GM12872 (cell line): ENCODE measurements at regions not wholly inside any gene's neighbourhood (a gene's known extent, or its start where the extent isn't known, plus 50 kb on each side); places are given as distances from the start of the nearest gene placed in this dataset.

Experiments used
- TF ChIP-seq, protein P1 (sequence below): IDR thresholded peaks from 3 replicates; pipeline ENCODE4 v1.5.1; 2011; ENCODE audit warnings: low read depth, mild to moderate bottlenecking, low read length, moderate library complexity; ENCODE audit not compliant: insufficient read depth

- TF ChIP-seq, protein P1, sequence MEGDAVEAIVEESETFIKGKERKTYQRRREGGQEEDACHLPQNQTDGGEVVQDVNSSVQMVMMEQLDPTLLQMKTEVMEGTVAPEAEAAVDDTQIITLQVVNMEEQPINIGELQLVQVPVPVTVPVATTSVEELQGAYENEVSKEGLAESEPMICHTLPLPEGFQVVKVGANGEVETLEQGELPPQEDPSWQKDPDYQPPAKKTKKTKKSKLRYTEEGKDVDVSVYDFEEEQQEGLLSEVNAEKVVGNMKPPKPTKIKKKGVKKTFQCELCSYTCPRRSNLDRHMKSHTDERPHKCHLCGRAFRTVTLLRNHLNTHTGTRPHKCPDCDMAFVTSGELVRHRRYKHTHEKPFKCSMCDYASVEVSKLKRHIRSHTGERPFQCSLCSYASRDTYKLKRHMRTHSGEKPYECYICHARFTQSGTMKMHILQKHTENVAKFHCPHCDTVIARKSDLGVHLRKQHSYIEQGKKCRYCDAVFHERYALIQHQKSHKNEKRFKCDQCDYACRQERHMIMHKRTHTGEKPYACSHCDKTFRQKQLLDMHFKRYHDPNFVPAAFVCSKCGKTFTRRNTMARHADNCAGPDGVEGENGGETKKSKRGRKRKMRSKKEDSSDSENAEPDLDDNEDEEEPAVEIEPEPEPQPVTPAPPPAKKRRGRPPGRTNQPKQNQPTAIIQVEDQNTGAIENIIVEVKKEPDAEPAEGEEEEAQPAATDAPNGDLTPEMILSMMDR: no peak
Measured at GRCh38 chr13:38483623-38484022, 134.0 kb downstream of the UFM1 start.

- TF ChIP-seq, protein P1: no peak
Measured at GRCh38 chr13:38490657-38491056, 141.0 kb downstream of the UFM1 start.

DNA sequence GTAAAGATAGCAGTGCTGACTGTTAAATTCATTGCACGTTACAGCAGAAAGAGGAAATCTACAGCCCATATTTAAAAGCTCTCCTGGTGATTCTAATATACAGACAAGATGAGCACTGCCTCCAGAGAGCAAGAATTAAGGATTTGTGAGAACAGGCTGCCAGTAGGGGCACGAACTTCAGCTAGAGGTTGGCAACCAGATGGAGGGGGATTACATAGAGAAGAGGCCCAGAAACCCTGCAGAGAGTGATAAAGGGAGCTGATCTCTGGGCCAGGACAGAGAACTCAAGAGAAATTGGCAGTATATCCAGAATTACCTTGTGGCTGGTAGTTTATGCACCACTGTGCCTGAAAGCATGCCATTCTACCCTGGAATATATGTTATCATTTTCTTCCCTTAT is 144.8 kb downstream of the UFM1 start:
- TF ChIP-seq, protein P1: no peak

GRCh38 chr13:38496917-38497316 is 147.3 kb downstream of the UFM1 start:
- TF ChIP-seq, protein P1: no peak

DNA sequence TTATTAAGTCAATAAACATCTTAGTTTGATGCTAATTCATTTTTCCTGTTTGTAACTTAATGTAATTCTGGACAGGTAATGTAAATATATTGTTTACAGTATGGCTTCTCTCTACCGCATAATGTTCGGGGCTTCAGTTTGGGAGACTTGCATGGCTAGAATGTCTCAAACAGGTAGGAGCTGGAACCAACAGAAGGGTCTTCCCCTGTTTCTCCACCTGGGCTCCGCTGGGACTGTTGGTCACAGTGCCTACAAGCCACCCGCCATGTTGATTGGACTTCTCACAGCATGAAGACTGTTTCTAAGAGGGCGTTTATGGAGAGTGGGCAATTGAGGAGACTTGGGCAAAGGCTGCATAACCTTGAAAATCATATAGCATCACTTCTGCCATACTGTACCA is 148.6 kb downstream of the UFM1 start:
- TF ChIP-seq, protein P1: no peak

- TF ChIP-seq, protein P1: no peak
Measured at GRCh38 chr13:38514575-38514974, 164.9 kb downstream of the UFM1 start.

DNA sequence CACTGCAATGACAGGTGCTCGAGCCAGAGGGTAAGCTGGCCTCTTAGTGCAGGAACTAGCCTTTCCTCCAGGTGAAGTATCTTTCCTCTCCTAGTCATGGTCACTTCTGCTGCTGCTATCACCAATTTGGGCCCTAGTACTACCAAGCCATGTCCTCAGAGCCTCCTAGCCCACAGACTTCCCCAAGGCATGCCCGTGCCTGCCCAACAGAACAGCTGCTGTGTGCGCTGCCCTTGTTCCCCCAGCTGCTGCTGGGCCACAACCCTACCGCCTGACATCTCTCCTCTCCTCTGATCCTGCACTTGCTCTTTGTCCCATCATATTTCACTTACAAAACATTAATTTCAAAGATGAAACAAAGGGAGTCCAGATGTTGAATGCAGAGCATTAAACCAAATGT is 168.5 kb upstream of the FREM2 start:
- TF ChIP-seq, protein P1: no peak
